IMR-90 (cell line): ENCODE measurements at regions not wholly inside any gene's neighbourhood (a gene's known extent, or its start where the extent isn't known, plus 50 kb on each side); places are given as distances from the start of the nearest gene placed in this dataset.

ENCODE experiments used
- ATAC-seq: fragments of 200-7000 bp; cut with Tn5 transposase; 2 replicates; pipeline ENCODE4 v1.9.1; 2020; ENCODE audit warnings: low read depth, mild to moderate bottlenecking, moderate library complexity
- BruUV-seq: library from RNA; stranded (reverse); fragments of 400-500 nt; replicated peaks from 2 replicates; lab custom pipeline; 2021; lab: Mats Ljungman, UMichigan
- CTCF ChIA-PET: fragments of 300-600 bp; formaldehyde crosslinking; extraction: SDS; loops from one replicate; lab custom pipeline; 2021; ENCODE audit warnings: antibody characterized with exemption; lab: Yijun Ruan, JAX
- POLR2A ChIA-PET: fragments of 300-600 bp; sonication (Branson Sonifier 250); formaldehyde crosslinking; loops from one replicate; lab custom pipeline; 2022; ENCODE audit warnings: antibody characterized with exemption; ENCODE audit not compliant: unreplicated experiment; lab: Charles Lee
- DNase-seq: peaks from one replicate; pipeline ENCODE4 v3.0.0; 2013
- H2AFZ ChIP-seq: replicated peaks from 2 replicates; pipeline ENCODE3; 2013; ENCODE audit warnings: low read length, mild to moderate bottlenecking; ENCODE audit not compliant: poor library complexity
- H2AK5ac ChIP-seq: 2 replicates; pipeline ENCODE4 v1.6.1; 2013; ENCODE audit warnings: low read depth, low read length, inconsistent platforms
- H2AK9ac ChIP-seq: replicated peaks from 2 replicates; pipeline ENCODE3; 2013; ENCODE audit warnings: mild to moderate bottlenecking, low read depth, low read length, moderate library complexity; ENCODE audit not compliant: poor library complexity
- H2BK120ac ChIP-seq: 2 replicates; pipeline ENCODE4 v1.6.1; 2013; ENCODE audit warnings: low read depth, low read length, inconsistent platforms
- H2BK15ac ChIP-seq: 3 replicates; pipeline ENCODE4 v1.6.1; 2013; ENCODE audit warnings: low read depth, low read length, inconsistent platforms
- H2BK20ac ChIP-seq: 2 replicates; pipeline ENCODE4 v1.6.1; 2013; ENCODE audit warnings: low read depth, mild to moderate bottlenecking, inconsistent platforms, low read length, moderate library complexity
- H2BK5ac ChIP-seq: 2 replicates; pipeline ENCODE4 v1.6.1; 2013; ENCODE audit warnings: mild to moderate bottlenecking, low read depth, low read length, inconsistent platforms; ENCODE audit not compliant: poor library complexity, severe bottlenecking
- H3K14ac ChIP-seq: replicated peaks from 2 replicates; pipeline ENCODE4 v1.6.1; 2013; ENCODE audit warnings: low read depth, low read length, inconsistent platforms
- H3K18ac ChIP-seq: 2 replicates; pipeline ENCODE4 v1.6.1; 2013; ENCODE audit warnings: low read depth, low read length, control low read depth
- H3K23ac ChIP-seq: 2 replicates; pipeline ENCODE4 v1.6.1; 2013; ENCODE audit warnings: low read depth, low read length, inconsistent platforms
- H3K27ac ChIP-seq: 2 replicates; pipeline ENCODE4 v1.5.1; 2013; ENCODE audit warnings: mild to moderate bottlenecking, control low read depth, low read length; ENCODE audit not compliant: insufficient read depth
- H3K27me3 ChIP-seq: 2 replicates; pipeline ENCODE4 v1.6.1; 2013; ENCODE audit warnings: low read length; ENCODE audit not compliant: control insufficient read depth, insufficient read depth
- H3K36me3 ChIP-seq: 2 replicates; pipeline ENCODE4 v1.6.1; 2013; ENCODE audit warnings: low read length, mixed read lengths; ENCODE audit not compliant: control insufficient read depth, insufficient read depth
- H3K4ac ChIP-seq: 2 replicates; pipeline ENCODE4 v1.6.1; 2013; ENCODE audit warnings: low read depth, low read length, inconsistent platforms
- H3K4me1 ChIP-seq: 2 replicates; pipeline ENCODE4 v1.6.1; 2013; ENCODE audit warnings: low read length, mixed read lengths; ENCODE audit not compliant: control insufficient read depth, insufficient read depth
- H3K4me2 ChIP-seq: 2 replicates; pipeline ENCODE4 v1.6.1; 2013; ENCODE audit warnings: low read depth, mild to moderate bottlenecking, control low read depth, low read length, moderate library complexity
- H3K4me3 ChIP-seq: 2 replicates; pipeline ENCODE4 v1.5.1; 2013; ENCODE audit warnings: low read depth, mild to moderate bottlenecking, control low read depth, low read length, moderate library complexity; ENCODE audit not compliant: insufficient read depth
- H3K56ac ChIP-seq: 2 replicates; pipeline ENCODE4 v1.6.1; 2013; ENCODE audit warnings: low read length, inconsistent platforms; ENCODE audit not compliant: insufficient read depth; ENCODE audit errors: extremely low read depth
- H3K79me1 ChIP-seq, 2 experiments: 2 replicates each; pipeline ENCODE4 v1.6.1; 2013; ENCODE audit warnings: low read length in 2 of 2, inconsistent platforms in 1 of 2, low read depth in 1 of 2
- H3K9ac ChIP-seq: 2 replicates; pipeline ENCODE4 v1.6.1; 2013; ENCODE audit warnings: low read depth, low read length, control low read depth
- H3K9me1 ChIP-seq: 2 replicates; pipeline ENCODE4 v1.6.1; 2013; ENCODE audit warnings: low read length, inconsistent platforms; ENCODE audit not compliant: insufficient read depth
- H3K9me3 ChIP-seq: 2 replicates; pipeline ENCODE4 v1.6.1; 2013; ENCODE audit warnings: low read length; ENCODE audit not compliant: control insufficient read depth, insufficient read depth
- H4K20me1 ChIP-seq: 2 replicates; pipeline ENCODE4 v1.6.1; 2013; ENCODE audit warnings: low read length, inconsistent platforms; ENCODE audit not compliant: insufficient read depth
- H4K5ac ChIP-seq: 2 replicates; pipeline ENCODE4 v1.6.1; 2013; ENCODE audit warnings: mild to moderate bottlenecking, low read depth, low read length, control low read depth
- H4K8ac ChIP-seq, 2 experiments: 2 replicates each; pipeline ENCODE4 v1.6.1; 2013; ENCODE audit warnings: low read depth in 2 of 2, low read length in 2 of 2, control low read depth in 1 of 2, inconsistent platforms in 1 of 2
- H4K91ac ChIP-seq: 2 replicates; pipeline ENCODE4 v1.6.1; 2013; ENCODE audit warnings: low read depth, low read length, inconsistent platforms; ENCODE audit not compliant: insufficient read depth
- CEBPB ChIP-seq: IDR thresholded peaks from 2 replicates; pipeline ENCODE4 v1.6.1; 2012; ENCODE audit warnings: low read depth, low read length, improper control_type of control experiment
- CTCF ChIP-seq: conservative IDR thresholded peaks from 2 replicates; pipeline ENCODE4 v1.5.1; 2012; ENCODE audit warnings: mild to moderate bottlenecking, low read depth, low read length, improper control_type of control experiment
- FOS ChIP-seq: fragments of 150-350 bp; IDR thresholded peaks from 2 replicates; pipeline ENCODE4 v1.6.1; 2016; ENCODE audit warnings: low read depth, low read length
- MAFK ChIP-seq: IDR thresholded peaks from 2 replicates; pipeline ENCODE4 v1.6.1; 2012; ENCODE audit warnings: low read depth, low read length, improper control_type of control experiment
- MAZ ChIP-seq: IDR thresholded peaks from 2 replicates; pipeline ENCODE4 v1.6.1; 2012; ENCODE audit warnings: low read depth, mild to moderate bottlenecking, low read length, improper control_type of control experiment, moderate library complexity, borderline replicate concordance
- POLR2A ChIP-seq: IDR thresholded peaks from 2 replicates; pipeline ENCODE4 v1.6.1; 2012; ENCODE audit warnings: mild to moderate bottlenecking, low read depth, low read length
- RCOR1 ChIP-seq: IDR thresholded peaks from 2 replicates; pipeline ENCODE4 v1.6.1; 2012; ENCODE audit warnings: mild to moderate bottlenecking, low read length, improper control_type of control experiment; ENCODE audit not compliant: insufficient replicate concordance
- WGBS, 2 experiments: methylation state at CpG; one replicate each; pipeline versions ENCODE4 v1.1.5 to v1.1.7; 2013; ENCODE audit warnings: missing lambda C conversion rate in 2 of 2; ENCODE audit not compliant: insufficient read length in 1 of 2; ENCODE audit errors: extremely low coverage in 2 of 2; 5-methylcytosine and 5-hydroxymethylcytosine counted together
- dilution Hi-C: fragments of 300-500 bp; cut with HindIII; formaldehyde crosslinking; loops from one replicate; pipeline ENCODE4 v1.14.3; 2018; ENCODE audit warnings: low sequenced_read_pairs; ENCODE audit not compliant: unreplicated experiment
- in situ Hi-C: fragments of 300-500 bp; cut with MboI; formaldehyde crosslinking; loops from 3 replicates; pipeline ENCODE4 v1.14.3; 2019; ENCODE audit warnings: low sequenced_read_pairs, inconsistent platforms, mixed read lengths
- intact Hi-C: fragments of 100-400 bp; cut with micrococcal nuclease; formaldehyde crosslinking; loops from 2 replicates; pipeline ENCODE4 v1.10.0; 2022

DNA sequence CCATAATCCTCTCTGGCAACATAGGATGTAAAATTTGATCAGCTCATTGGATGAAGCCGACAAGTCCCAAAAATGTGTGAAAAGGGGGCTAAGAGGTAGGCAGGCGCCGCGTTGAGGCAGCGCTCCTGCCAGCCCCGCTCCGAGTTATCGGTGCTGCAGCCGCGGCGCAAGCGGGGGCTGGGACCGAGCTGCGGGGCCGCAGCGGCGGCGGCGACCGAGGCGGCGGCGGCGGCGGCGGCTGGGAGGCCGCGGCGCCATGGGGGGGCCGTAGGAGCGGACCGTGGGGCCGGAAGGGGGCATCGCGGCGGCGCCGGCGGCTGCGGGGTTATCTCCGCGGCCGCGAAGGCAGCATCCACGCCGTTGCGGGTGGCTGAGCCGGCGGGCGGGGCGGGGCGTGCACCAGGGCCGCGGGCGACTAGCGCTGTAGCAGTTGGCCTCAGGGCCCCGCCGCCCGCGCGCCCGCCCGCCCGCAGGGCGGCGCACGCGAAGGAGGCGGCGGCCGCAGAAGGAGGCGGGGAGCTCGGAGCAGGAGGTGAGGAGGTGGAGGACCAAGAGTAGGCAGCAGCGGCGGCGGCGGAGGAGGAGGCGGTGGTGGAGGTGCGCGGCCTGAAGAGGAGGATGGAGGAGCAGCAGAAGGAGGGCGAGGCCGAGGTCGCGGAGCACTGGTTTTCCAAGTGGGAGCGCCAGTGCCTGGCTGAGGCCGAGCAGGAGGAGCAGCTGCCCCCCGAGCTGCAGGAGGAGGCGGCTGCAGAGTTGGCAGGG lies 126.0 kb upstream of the CXorf66 start:
- intact Hi-C loops = no loop called here
- H3K9me1 ChIP-seq = no peaks in the 10 kb centered on the region
- H2AFZ ChIP-seq = peak overlapping the region; percentile 84
- H3K4me1 ChIP-seq = no peaks in the 10 kb centered on the region
- POLR2A ChIA-PET = no interaction called here
- WGBS, 2 experiments = 38% methylated on average over 12 of the region's 88 CpGs; no CpG with 5 or more reads in 1 of the 2 experiments
- peak overlapping the region; percentile 23 for H3K4me3 ChIP-seq
- no peaks in the 10 kb centered on the region for H4K20me1 ChIP-seq
- no peak overlapping the region for H2BK120ac ChIP-seq
- no peak overlapping the region for H2BK5ac ChIP-seq
- dilution Hi-C loops = no loop called here
- CTCF ChIA-PET = interaction anchor here (1.5 kb wide), 1 partner anchor 35 kb away, joined by 3 read pairs; no protein-coding TSS in a partner anchor
- H3K9ac ChIP-seq = no peak overlapping the region
- H3K27ac ChIP-seq = no peak overlapping the region
- TF ChIP-seq MAZ = no peak
- TF ChIP-seq POLR2A = no peak
- no peak for TF ChIP-seq RCOR1
- TF ChIP-seq FOS = no peak
- TF ChIP-seq CEBPB = no peak
- TF ChIP-seq CTCF = 0 out of 2 replicates have a peak, but pooled peaks have one; percentile 5
- TF ChIP-seq MAFK = no peak
- no peak overlapping the region for H3K23ac ChIP-seq
- H3K14ac ChIP-seq = no peak overlapping the region
- H2AK5ac ChIP-seq = no peak overlapping the region
- H3K9me3 ChIP-seq = no peaks in the 10 kb centered on the region; the same call in 1 of the 2 replicates
- H3K27me3 ChIP-seq = peaks cover 5% of the 10 kb centered on the region
- BruUV-seq = no TSS peak
- H4K91ac ChIP-seq = no peak overlapping the region
- H2AK9ac ChIP-seq = no peak overlapping the region
- H3K18ac ChIP-seq = no peak overlapping the region
- no peak overlapping the region for H3K56ac ChIP-seq
- H3K4ac ChIP-seq = no peak overlapping the region
- H4K8ac ChIP-seq = no peak overlapping the region
- H3K36me3 ChIP-seq = no peaks in the 10 kb centered on the region
- H3K79me1 ChIP-seq = no peaks in the 10 kb centered on the region
- ATAC-seq (peak; percentile 79), DNase-seq (no peak)
- H2BK15ac ChIP-seq = no peak overlapping the region
- no peak overlapping the region for H4K5ac ChIP-seq
- H2BK20ac ChIP-seq = no peak overlapping the region
- in situ Hi-C loops = no loop called here
- H3K4me2 ChIP-seq = peak overlapping the region; percentile 55; the same call in 1 of the 2 replicates
